H9 (cell line): ENCODE measurements at regions not wholly inside any gene's neighbourhood (a gene's known extent, or its start where the extent isn't known, plus 50 kb on each side); places are given as distances from the start of the nearest gene placed in this dataset.

ENCODE experiments used
- DNase-seq: peaks from one replicate; pipeline ENCODE4 v3.0.0-alpha.2; 2017
- H2AFZ ChIP-seq: one replicate; pipeline ENCODE4 v1.6.1; 2013; ENCODE audit warnings: mild to moderate bottlenecking, low read length, control low read depth, moderate library complexity
- H2AK5ac ChIP-seq: 2 replicates; pipeline ENCODE4 v1.6.1; 2013; ENCODE audit warnings: low read length, control low read depth, mixed read lengths; ENCODE audit not compliant: insufficient read length
- H2BK120ac ChIP-seq: one replicate; pipeline ENCODE4 v1.6.1; 2013; ENCODE audit warnings: low read depth, mild to moderate bottlenecking, low read length, control low read depth, inconsistent platforms; ENCODE audit not compliant: poor library complexity, severe bottlenecking
- H2BK12ac ChIP-seq: 2 replicates; pipeline ENCODE4 v1.6.1; 2013; ENCODE audit warnings: low read length, control low read depth, mixed read lengths, low read depth; ENCODE audit not compliant: insufficient read length
- H2BK15ac ChIP-seq: 2 replicates; pipeline ENCODE4 v1.6.1; 2013; ENCODE audit warnings: low read depth, low read length, control low read depth
- H2BK20ac ChIP-seq: one replicate; pipeline ENCODE4 v1.6.1; 2013; ENCODE audit warnings: low read depth, mild to moderate bottlenecking, low read length, control low read depth, inconsistent platforms; ENCODE audit not compliant: poor library complexity, severe bottlenecking
- H2BK5ac ChIP-seq: 2 replicates; pipeline ENCODE4 v1.6.1; 2013; ENCODE audit warnings: low read length, control low read depth, mixed read lengths; ENCODE audit not compliant: insufficient read length
- H3K14ac ChIP-seq: 2 replicates; pipeline ENCODE4 v1.6.1; 2013; ENCODE audit warnings: low read length, control low read depth; ENCODE audit not compliant: insufficient read depth
- H3K18ac ChIP-seq: 2 replicates; pipeline ENCODE4 v1.6.1; 2013; ENCODE audit warnings: low read depth, mild to moderate bottlenecking, mixed read lengths, low read length, control low read depth; ENCODE audit not compliant: insufficient read length
- H3K23ac ChIP-seq: 2 replicates; pipeline ENCODE4 v1.6.1; 2013; ENCODE audit warnings: low read length, control low read depth, mixed read lengths, low read depth; ENCODE audit not compliant: insufficient read length
- H3K23me2 ChIP-seq: 2 replicates; pipeline ENCODE4 v1.6.1; 2013; ENCODE audit warnings: low read depth, mild to moderate bottlenecking, mixed read lengths, low read length, control low read depth; ENCODE audit not compliant: insufficient read length, poor library complexity, severe bottlenecking
- H3K27ac ChIP-seq: 2 replicates; pipeline ENCODE4 v1.5.1; 2013; ENCODE audit warnings: low read length, control low read depth, mixed read lengths, low read depth; ENCODE audit not compliant: insufficient read length
- H3K27me3 ChIP-seq: 2 replicates; pipeline ENCODE4 v1.6.1; 2013; ENCODE audit warnings: low read length, control low read depth, inconsistent platforms; ENCODE audit not compliant: insufficient read depth
- H3K4ac ChIP-seq: 2 replicates; pipeline ENCODE4 v1.6.1; 2013; ENCODE audit warnings: low read depth, mild to moderate bottlenecking, control low read depth, inconsistent platforms, low read length, moderate library complexity
- H3K4me1 ChIP-seq: 2 replicates; pipeline ENCODE4 v1.6.1; 2013; ENCODE audit warnings: low read length, control low read depth, inconsistent platforms; ENCODE audit not compliant: insufficient read depth
- H3K4me2 ChIP-seq: 2 replicates; pipeline ENCODE4 v1.6.1; 2013; ENCODE audit warnings: low read length, control low read depth, mixed read lengths; ENCODE audit not compliant: insufficient read length, insufficient read depth
- H3K56ac ChIP-seq: 2 replicates; pipeline ENCODE4 v1.6.1; 2013; ENCODE audit warnings: low read depth, mild to moderate bottlenecking, mixed read lengths, low read length, control low read depth; ENCODE audit not compliant: insufficient read length
- H3K79me1 ChIP-seq: 2 replicates; pipeline ENCODE4 v1.6.1; 2013; ENCODE audit warnings: low read depth, mild to moderate bottlenecking, moderate library complexity, low read length, control low read depth, inconsistent platforms; ENCODE audit not compliant: insufficient read depth, poor library complexity, severe bottlenecking
- H3K79me2 ChIP-seq: 2 replicates; pipeline ENCODE4 v1.6.1; 2013; ENCODE audit warnings: low read length, control low read depth, inconsistent platforms; ENCODE audit not compliant: insufficient read depth
- H3K9ac ChIP-seq: 2 replicates; pipeline ENCODE4 v1.6.1; 2013; ENCODE audit warnings: low read length, control low read depth, mixed read lengths; ENCODE audit not compliant: insufficient read length; ENCODE audit errors: extremely low read depth
- H3K9me3 ChIP-seq: one replicate; pipeline ENCODE4 v1.6.1; 2013; ENCODE audit warnings: low read depth, low read length, inconsistent platforms; ENCODE audit not compliant: control insufficient read depth
- H3T11ph ChIP-seq: one replicate; pipeline ENCODE4 v1.6.1; 2013; ENCODE audit warnings: mild to moderate bottlenecking, low read length, control low read depth, inconsistent platforms
- H4K20me1 ChIP-seq: one replicate; pipeline ENCODE4 v1.6.1; 2013; ENCODE audit not compliant: control insufficient read depth, insufficient read length, insufficient read depth
- H4K5ac ChIP-seq: 2 replicates; pipeline ENCODE4 v1.6.1; 2013; ENCODE audit warnings: low read depth, mild to moderate bottlenecking, mixed read lengths, low read length, control low read depth; ENCODE audit not compliant: insufficient read length
- H4K8ac ChIP-seq: replicated peaks from 2 replicates; pipeline ENCODE4 v1.6.1; 2013; ENCODE audit warnings: low read length, control low read depth, mixed read lengths, low read depth; ENCODE audit not compliant: insufficient read length
- H4K91ac ChIP-seq: 2 replicates; pipeline ENCODE4 v1.6.1; 2013; ENCODE audit warnings: low read depth, mild to moderate bottlenecking, moderate library complexity, mixed read lengths, low read length, control low read depth; ENCODE audit not compliant: insufficient read length
- H3K27ac Mint-ChIP-seq, 3 experiments: 2 replicates in 2 of 3; 3 replicates in 1 of 3; pipeline ENCODE4 v1.8.0; 2020 to 2021; ENCODE audit warnings: mixed read lengths in 3 of 3, mild to moderate bottlenecking in 1 of 3, moderate library complexity in 1 of 3
- H3K27me3 Mint-ChIP-seq: 2 replicates; pipeline ENCODE4 v1.8.0; 2021; ENCODE audit warnings: low read depth, mild to moderate bottlenecking, moderate library complexity, mixed read lengths
- H3K36me3 Mint-ChIP-seq, 3 experiments: 2 replicates in 2 of 3; 3 replicates in 1 of 3; pipeline ENCODE4 v1.8.0; 2020 to 2021; ENCODE audit warnings: low read depth in 3 of 3, mixed read lengths in 3 of 3; ENCODE audit not compliant: insufficient read depth in 1 of 3
- H3K4me1 Mint-ChIP-seq, 2 experiments: 2 replicates each; pipeline ENCODE4 v1.8.0; 2020; ENCODE audit warnings: mixed read lengths in 2 of 2
- H3K4me3 Mint-ChIP-seq, 2 experiments: 2 replicates in 1 of 2; 3 replicates in 1 of 2; pipeline ENCODE4 v1.8.0; 2020 to 2021; ENCODE audit warnings: mild to moderate bottlenecking in 2 of 2, mixed read lengths in 2 of 2, moderate library complexity in 1 of 2
- H3K9me3 Mint-ChIP-seq, 2 experiments: 2 replicates in 1 of 2; 3 replicates in 1 of 2; pipeline ENCODE4 v1.8.0; 2020; ENCODE audit warnings: mild to moderate bottlenecking in 2 of 2, mixed read lengths in 2 of 2, moderate library complexity in 1 of 2
- WGBS: extraction: QIAGEN DNeasy Blood & Tissue Kit; methylation state at CpG from one replicate; pipeline ENCODE4 v1.1.7; 2013; ENCODE audit warnings: missing lambda C conversion rate, low lambda C conversion rate, mixed read lengths; ENCODE audit not compliant: insufficient read length; ENCODE audit errors: extremely low coverage; 5-methylcytosine and 5-hydroxymethylcytosine counted together
- TF ChIP-seq, protein P1 (sequence below): fragments of 200-600 bp; sonication (generic); conservative IDR thresholded peaks from 3 replicates; pipeline ENCODE4 v1.8.0; 2021; ENCODE audit warnings: antibody characterized with exemption, mild to moderate bottlenecking

DNA sequence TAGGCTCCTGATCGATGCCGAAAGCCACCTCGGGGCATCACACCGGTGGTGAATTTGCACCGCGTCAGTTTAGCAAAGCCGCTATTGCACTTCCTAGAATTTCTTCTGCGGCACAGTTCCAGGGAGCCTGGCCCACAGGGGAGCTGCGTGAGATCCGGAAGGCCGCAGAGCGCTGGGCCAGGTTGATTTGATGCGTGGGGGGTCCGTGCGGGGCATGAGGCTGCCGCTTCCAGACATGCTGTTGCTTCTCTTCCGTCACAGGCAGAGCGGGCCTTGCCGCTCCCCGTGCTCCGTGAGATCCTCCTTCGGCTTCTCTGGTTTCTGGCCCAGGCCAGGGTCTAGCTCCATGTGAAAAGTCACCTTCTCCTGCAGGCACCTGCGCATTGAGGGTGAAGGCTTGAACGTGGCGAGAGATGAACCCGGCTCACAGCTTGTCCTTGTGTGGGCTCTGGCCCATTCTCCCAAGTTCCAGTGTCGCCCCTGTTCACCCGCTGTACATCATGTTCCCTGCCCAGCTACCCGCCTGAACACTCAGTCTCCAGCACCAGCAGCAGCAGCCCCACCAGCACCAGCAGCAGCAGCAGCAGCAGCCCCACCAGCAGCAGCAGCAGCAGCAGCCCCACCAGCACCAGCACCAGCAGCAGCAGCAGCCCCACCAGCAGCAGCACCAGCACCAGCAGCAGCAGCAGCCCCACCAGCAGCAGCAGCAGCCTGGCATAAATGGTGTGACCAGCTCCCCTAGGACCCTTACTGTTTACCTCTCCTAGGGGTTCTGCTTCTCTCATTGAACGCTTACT lies 131.2 kb downstream of the TRIML1 start:
- no peak overlapping the region for H3K4me2 ChIP-seq
- H3K23ac ChIP-seq = no peak overlapping the region
- WGBS = no CpG with 5 or more reads among the region's 30 CpGs
- H4K5ac ChIP-seq = no peak overlapping the region
- H3K56ac ChIP-seq = no peak overlapping the region
- H3K14ac ChIP-seq = no peak overlapping the region
- H2BK20ac ChIP-seq = no peak overlapping the region
- H4K20me1 ChIP-seq = no peaks in the 10 kb centered on the region
- H3K27me3 ChIP-seq = no peaks in the 10 kb centered on the region
- H2AFZ ChIP-seq = no peak overlapping the region
- no peak overlapping the region for H2BK120ac ChIP-seq
- no peak overlapping the region for H3K4ac ChIP-seq
- H2AK5ac ChIP-seq = no peak overlapping the region
- no peak overlapping the region for H2BK15ac ChIP-seq
- H3T11ph ChIP-seq = no peak overlapping the region
- peak; percentile 60 for DNase-seq
- H3K9ac ChIP-seq = no peak overlapping the region
- no peak overlapping the region for H4K8ac ChIP-seq
- H3K18ac ChIP-seq = no peak overlapping the region
- H2BK12ac ChIP-seq = no peak overlapping the region
- no peaks in the 10 kb centered on the region for H3K79me1 ChIP-seq
- H3K9me3 Mint-ChIP-seq = no peaks in the 10 kb centered on the region
- H3K9me3 ChIP-seq = no peaks in the 10 kb centered on the region
- H3K27me3 Mint-ChIP-seq = no peaks in the 10 kb centered on the region; the same call in 1 of the 2 replicates
- no peak overlapping the region; a peak in 2 of 7 replicates for H3K27ac Mint-ChIP-seq
- peaks cover 20 to 26% of the 10 kb centered on the region in 2 experiments for H3K4me1 Mint-ChIP-seq
- no peaks in the 10 kb centered on the region; the same call in 1 of the 2 replicates for H3K4me1 ChIP-seq
- H2BK5ac ChIP-seq = no peak overlapping the region
- no peaks in the 10 kb centered on the region for H3K23me2 ChIP-seq
- no peak overlapping the region for H3K4me3 Mint-ChIP-seq
- H3K27ac ChIP-seq = no peak overlapping the region
- no peak overlapping the region for H4K91ac ChIP-seq
- TF ChIP-seq, protein P1, sequence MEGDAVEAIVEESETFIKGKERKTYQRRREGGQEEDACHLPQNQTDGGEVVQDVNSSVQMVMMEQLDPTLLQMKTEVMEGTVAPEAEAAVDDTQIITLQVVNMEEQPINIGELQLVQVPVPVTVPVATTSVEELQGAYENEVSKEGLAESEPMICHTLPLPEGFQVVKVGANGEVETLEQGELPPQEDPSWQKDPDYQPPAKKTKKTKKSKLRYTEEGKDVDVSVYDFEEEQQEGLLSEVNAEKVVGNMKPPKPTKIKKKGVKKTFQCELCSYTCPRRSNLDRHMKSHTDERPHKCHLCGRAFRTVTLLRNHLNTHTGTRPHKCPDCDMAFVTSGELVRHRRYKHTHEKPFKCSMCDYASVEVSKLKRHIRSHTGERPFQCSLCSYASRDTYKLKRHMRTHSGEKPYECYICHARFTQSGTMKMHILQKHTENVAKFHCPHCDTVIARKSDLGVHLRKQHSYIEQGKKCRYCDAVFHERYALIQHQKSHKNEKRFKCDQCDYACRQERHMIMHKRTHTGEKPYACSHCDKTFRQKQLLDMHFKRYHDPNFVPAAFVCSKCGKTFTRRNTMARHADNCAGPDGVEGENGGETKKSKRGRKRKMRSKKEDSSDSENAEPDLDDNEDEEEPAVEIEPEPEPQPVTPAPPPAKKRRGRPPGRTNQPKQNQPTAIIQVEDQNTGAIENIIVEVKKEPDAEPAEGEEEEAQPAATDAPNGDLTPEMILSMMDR = no peak
- no peaks in the 10 kb centered on the region for H3K79me2 ChIP-seq
- no peaks in the 10 kb centered on the region for H3K36me3 Mint-ChIP-seq
